Sigmoid colon (tissue), 6 donors: ENCODE measurements at regions not wholly inside any gene's neighbourhood (a gene's known extent, or its start where the extent isn't known, plus 50 kb on each side); places are given as distances from the start of the nearest gene placed in this dataset.

Experiments
- DNase-seq: peaks from one replicate; pipeline ENCODE4 v3.0.0-alpha.2; 2019
- H3K27ac ChIP-seq, 4 donors: fragments of 200-600 bp; sonication (generic); one replicate each; pipeline ENCODE4 v1.5.1; 2016 to 2019; ENCODE audit warnings: mild to moderate bottlenecking in 1 of 4
- H3K27me3 ChIP-seq, 3 donors: fragments of 200-600 bp; sonication (generic); one replicate each; pipeline ENCODE4 v1.5.1; 2019; ENCODE audit warnings: mild to moderate bottlenecking in 1 of 3
- H3K36me3 ChIP-seq, 4 donors: fragments of 200-600 bp; sonication (generic); one replicate each; pipeline ENCODE4 v1.5.1; 2016 to 2019
- H3K4me1 ChIP-seq, 4 donors: fragments of 200-600 bp; sonication (generic); one replicate each; pipeline ENCODE4 v1.5.1; 2017 to 2019
- H3K4me3 ChIP-seq, 4 donors: fragments of 200-600 bp; sonication (generic); one replicate each; pipeline ENCODE4 v1.5.1; 2017 to 2019; ENCODE audit warnings: mild to moderate bottlenecking in 2 of 4, moderate library complexity in 1 of 4
- H3K9me3 ChIP-seq, 4 donors: fragments of 200-600 bp in 3 of 4; sonication (generic) in 3 of 4; one replicate each; pipeline versions ENCODE4 v1.5.1 to v1.6.1; 2013 to 2019
- CTCF ChIP-seq, 4 experiments: fragments of 450-650 bp in 3 of 4; fragments of 200-600 bp in 1 of 4; IDR thresholded peaks; one replicate each; pipeline ENCODE4 v1.5.1; 2016 to 2019; ENCODE audit warnings: antibody characterized with exemption in 4 of 4, mild to moderate bottlenecking in 3 of 4, moderate library complexity in 2 of 4
- EP300 ChIP-seq, 4 donors: sonication (generic); formaldehyde crosslinking; IDR thresholded peaks; one replicate each; pipeline ENCODE4 v1.6.1; 2017; ENCODE audit warnings: antibody characterized with exemption in 4 of 4
- POLR2A ChIP-seq, 2 donors: fragments of 450-650 bp; IDR thresholded peaks; one replicate each; pipeline ENCODE4 v1.6.1; 2016; ENCODE audit warnings: antibody characterized with exemption in 2 of 2, mild to moderate bottlenecking in 2 of 2, moderate library complexity in 2 of 2
- POLR2AphosphoS5 ChIP-seq, 4 donors: sonication (generic); formaldehyde crosslinking; IDR thresholded peaks; one replicate each; pipeline ENCODE4 v1.6.1; 2017; ENCODE audit warnings: antibody characterized with exemption in 4 of 4
- WGBS, 2 donors: extraction: QIAGEN DNeasy Blood & Tissue Kit; methylation state at CpG; one replicate each; pipeline ENCODE4 v1.1.7; 2013; 5-methylcytosine and 5-hydroxymethylcytosine counted together
- intact Hi-C: fragments of 100-400 bp; cut with DNase I; formaldehyde crosslinking; loops from one replicate; pipeline ENCODE4 v1.15.1; 2023
- donor health status: healthy with polysubstance abuse.
- donor health status: healthy.

GRCh38 chr4:82076809-82077208 is 297.0 kb downstream of the HNRNPD start:
- Histone ChIP-seq H3K9me3 (no peaks in the 10 kb centered on the region), H3K4me1 (no peaks in the 10 kb centered on the region), H3K27me3 (no peaks in the 10 kb centered on the region), H3K36me3 (no peaks in the 10 kb centered on the region), H3K27ac (no peak overlapping the region), H3K4me3 (no peak overlapping the region)
- intact Hi-C loops: no loop called here
- no peak for TF ChIP-seq CTCF (IDR thresholded peaks at IDR 0.05)
- TF ChIP-seq POLR2A (IDR thresholded peaks at IDR 0.05): no peak
- whole genome bisulfite sequencing, 2 donors: 94 to 97% methylated on average over 8 of the region's 8 CpGs
- DNase-seq: no peak

- Histone ChIP-seq H3K9me3 (no peaks in the 10 kb centered on the region), H3K4me1 (no peaks in the 10 kb centered on the region), H3K36me3 (no peaks in the 10 kb centered on the region), H3K27me3 (no peaks in the 10 kb centered on the region), H3K27ac (no peak overlapping the region), H3K4me3 (no peak overlapping the region)
- TF ChIP-seq POLR2AphosphoS5 (IDR thresholded peaks at IDR 0.05) (no peak), POLR2A (IDR thresholded peaks at IDR 0.05) (no peak), EP300 (IDR thresholded peaks at IDR 0.05) (no peak), CTCF (IDR thresholded peaks at IDR 0.05) (no peak)
- no peak for DNase-seq
- intact Hi-C loops: no loop called here
- 82 to 96% methylated on average over 1 of the region's 1 CpG for WGBS, 2 donors
These were observed 297.4 kb downstream of the HNRNPD start for GRCh38 chr4:82076359-82076758.

- no peaks in the 10 kb centered on the region for H3K9me3 ChIP-seq
- intact Hi-C loops: no loop called here
- no peaks in the 10 kb centered on the region for H3K36me3 ChIP-seq
- DNase-seq: no peak
- no peaks in the 10 kb centered on the region for H3K4me1 ChIP-seq
- no peak overlapping the region for H3K4me3 ChIP-seq
- no peaks in the 10 kb centered on the region for H3K27me3 ChIP-seq
- no peak overlapping the region for H3K27ac ChIP-seq
- TF ChIP-seq POLR2A (IDR thresholded peaks at IDR 0.05) (no peak), EP300 (IDR thresholded peaks at IDR 0.05) (no peak), POLR2AphosphoS5 (IDR thresholded peaks at IDR 0.05) (no peak), CTCF (IDR thresholded peaks at IDR 0.05) (no peak)
These were observed 301.8 kb downstream of the HNRNPD start for GRCh38 chr4:82071951-82072350.

- 66 to 76% methylated on average over 4 of the region's 4 CpGs for WGBS, 2 donors
These were observed 303.7 kb downstream of the HNRNPD start for GRCh38 chr4:82069883-82070638.

More at GRCh38 chr4:82069883-82070638, 303.7 kb downstream of the HNRNPD start:
- Histone ChIP-seq H3K4me3 (no peak overlapping the region), H3K27me3 (no peaks in the 10 kb centered on the region), H3K27ac (no peak overlapping the region), H3K4me1 (no peaks in the 10 kb centered on the region), H3K9me3 (no peaks in the 10 kb centered on the region), H3K36me3 (no peaks in the 10 kb centered on the region)
- DNase-seq: no peak
- no peak for TF ChIP-seq POLR2A (IDR thresholded peaks at IDR 0.05)
- TF ChIP-seq EP300 (IDR thresholded peaks at IDR 0.05): no peak
- TF ChIP-seq POLR2AphosphoS5 (IDR thresholded peaks at IDR 0.05): no peak
- no peak for TF ChIP-seq CTCF (IDR thresholded peaks at IDR 0.05)
- intact Hi-C loops: no loop called here
